ENCODE measurements at regions not wholly inside any gene's neighbourhood (a gene's known extent, or its start where the extent isn't known, plus 50 kb on each side); places are given as distances from the start of the nearest gene placed in this dataset.

DNA sequence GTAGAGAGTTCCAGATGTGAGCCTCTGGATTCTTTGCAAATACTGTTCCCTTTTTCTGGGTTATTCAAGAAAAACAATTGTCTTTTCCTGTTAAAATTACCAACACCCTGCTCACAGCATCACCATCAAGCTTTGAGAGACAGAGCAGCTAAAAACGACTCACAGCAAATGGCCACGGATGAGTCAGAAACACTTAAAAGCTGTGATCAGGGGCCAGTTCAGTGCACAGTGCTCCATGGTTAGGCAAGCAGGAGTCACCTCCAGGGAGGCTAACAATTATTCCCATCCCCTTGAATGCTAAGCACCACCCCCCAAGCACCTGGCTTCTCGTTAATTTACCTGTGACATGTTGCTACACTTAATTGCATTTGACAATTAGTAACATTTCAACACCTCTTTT is 128.4 kb upstream of the CAMK1G start:
- TF ChIP-seq, protein P1, sequence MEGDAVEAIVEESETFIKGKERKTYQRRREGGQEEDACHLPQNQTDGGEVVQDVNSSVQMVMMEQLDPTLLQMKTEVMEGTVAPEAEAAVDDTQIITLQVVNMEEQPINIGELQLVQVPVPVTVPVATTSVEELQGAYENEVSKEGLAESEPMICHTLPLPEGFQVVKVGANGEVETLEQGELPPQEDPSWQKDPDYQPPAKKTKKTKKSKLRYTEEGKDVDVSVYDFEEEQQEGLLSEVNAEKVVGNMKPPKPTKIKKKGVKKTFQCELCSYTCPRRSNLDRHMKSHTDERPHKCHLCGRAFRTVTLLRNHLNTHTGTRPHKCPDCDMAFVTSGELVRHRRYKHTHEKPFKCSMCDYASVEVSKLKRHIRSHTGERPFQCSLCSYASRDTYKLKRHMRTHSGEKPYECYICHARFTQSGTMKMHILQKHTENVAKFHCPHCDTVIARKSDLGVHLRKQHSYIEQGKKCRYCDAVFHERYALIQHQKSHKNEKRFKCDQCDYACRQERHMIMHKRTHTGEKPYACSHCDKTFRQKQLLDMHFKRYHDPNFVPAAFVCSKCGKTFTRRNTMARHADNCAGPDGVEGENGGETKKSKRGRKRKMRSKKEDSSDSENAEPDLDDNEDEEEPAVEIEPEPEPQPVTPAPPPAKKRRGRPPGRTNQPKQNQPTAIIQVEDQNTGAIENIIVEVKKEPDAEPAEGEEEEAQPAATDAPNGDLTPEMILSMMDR (IDR thresholded peaks at IDR 0.05) = no peak
- no peak for TF ChIP-seq POLR2A (IDR thresholded peaks at IDR 0.05)
- no peak for TF ChIP-seq POLR2AphosphoS5 (IDR thresholded peaks at IDR 0.05)
- no peak for TF ChIP-seq EP300 (IDR thresholded peaks at IDR 0.05; ENCODE audit: low read depth)
- Histone ChIP-seq H3K27me3 (no peaks in the 10 kb centered on the region), H3K36me3 (no peaks in the 10 kb centered on the region), H3K4me3 (no peak overlapping the region), H3K27ac (no peak overlapping the region), H3K4me1 (no peaks in the 10 kb centered on the region), H3K9me3 (no peaks in the 10 kb centered on the region)
- in situ Hi-C loops (cut with MboI; ENCODE audit: low pct_ligation_motif_present in 1 of 4, low pct_unique_long_range_greater_than_20kb in 1 of 4, low sequenced_read_pairs in 3 of 4) = no loop called here
- intact Hi-C loops (cut with DNase I; ENCODE audit: low total_unique reads) = no loop called here
- no peak for DNase-seq
- 50 to 55% methylated on average over 3 of the region's 3 CpGs for WGBS, 2 donors (ENCODE audit: low coverage in 1 of 2)

DNA sequence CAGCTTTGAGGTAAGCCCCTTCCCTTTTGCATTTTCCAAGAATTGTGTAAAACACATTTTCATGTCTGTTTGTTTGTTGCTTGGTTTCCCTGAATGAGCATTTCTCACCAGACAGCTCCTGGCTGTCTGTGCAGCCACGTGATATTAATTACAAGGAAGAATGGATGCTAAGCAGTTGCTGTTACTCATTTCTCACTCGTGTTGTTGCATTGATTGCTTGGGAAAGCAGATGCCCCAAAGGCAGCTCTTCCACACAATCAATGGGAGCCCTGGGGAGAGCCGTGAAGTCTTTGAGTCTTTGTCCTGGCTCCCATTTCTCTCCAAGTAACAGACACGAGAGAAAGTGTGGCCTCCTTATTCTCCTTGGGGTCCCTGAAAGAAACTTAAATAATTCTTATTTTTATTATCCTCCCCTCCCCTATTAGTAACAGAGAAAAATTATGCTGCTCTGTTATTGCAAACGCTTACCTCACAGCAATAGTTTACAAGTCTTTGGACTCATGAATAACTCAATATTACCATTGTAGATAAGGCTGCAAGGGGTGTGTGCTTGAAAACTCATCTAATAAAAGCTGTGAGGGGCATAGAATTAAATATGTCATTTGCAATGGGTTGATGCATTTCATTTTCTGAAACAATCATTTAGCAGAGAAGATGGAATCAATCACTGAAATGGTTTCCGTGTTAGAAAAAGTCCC is 127.7 kb upstream of the CAMK1G start:
- Histone ChIP-seq H3K27me3 (no peaks in the 10 kb centered on the region), H3K27ac (no peak overlapping the region), H3K4me3 (no peak overlapping the region), H3K9me3 (no peaks in the 10 kb centered on the region), H3K36me3 (no peaks in the 10 kb centered on the region), H3K4me1 (no peaks in the 10 kb centered on the region)
- TF ChIP-seq POLR2AphosphoS5 (IDR thresholded peaks at IDR 0.05) = no peak
- TF ChIP-seq, protein P1 (IDR thresholded peaks at IDR 0.05) = no peak
- no peak for TF ChIP-seq POLR2A (IDR thresholded peaks at IDR 0.05)
- no peak for TF ChIP-seq EP300 (IDR thresholded peaks at IDR 0.05; ENCODE audit: low read depth)
- WGBS, 2 donors (ENCODE audit: low coverage in 1 of 2) = 64 to 69% methylated on average over 5 to 6 of the region's 6 CpGs
- in situ Hi-C loops (cut with MboI; ENCODE audit: low pct_ligation_motif_present in 1 of 4, low pct_unique_long_range_greater_than_20kb in 1 of 4, low sequenced_read_pairs in 3 of 4) (no loop called here), intact Hi-C loops (cut with DNase I; ENCODE audit: low total_unique reads) (no loop called here)
- DNase-seq = no peak

DNA sequence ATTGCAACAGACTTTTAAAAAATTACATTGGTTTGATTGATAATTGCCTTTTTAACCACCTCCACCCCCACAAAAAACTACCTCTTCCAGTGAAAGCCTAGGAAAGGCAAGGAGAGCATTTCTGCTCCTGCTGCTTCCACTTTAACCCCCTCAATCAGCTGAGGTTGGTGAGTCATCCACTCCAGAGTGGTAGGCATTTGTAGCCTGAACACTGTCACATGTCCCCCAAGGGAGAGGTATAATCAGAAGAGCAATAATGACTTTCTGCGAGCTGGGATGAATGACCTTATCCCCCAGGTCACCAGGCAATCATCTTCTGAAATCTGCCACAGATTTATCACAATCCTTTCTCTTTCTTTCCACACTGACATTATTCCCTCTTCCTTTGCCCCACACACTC is 126.6 kb upstream of the CAMK1G start:
- no peaks in the 10 kb centered on the region for H3K4me1 ChIP-seq
- H3K4me3 ChIP-seq = no peak overlapping the region
- intact Hi-C loops (cut with DNase I; ENCODE audit: low total_unique reads) = no loop called here
- peaks cover 0 to 6% of the 10 kb centered on the region in 2 donors for H3K9me3 ChIP-seq
- 0 to 59% methylated on average over 1 of the region's 1 CpG for WGBS, 2 donors (ENCODE audit: low coverage in 1 of 2)
- TF ChIP-seq POLR2AphosphoS5 (IDR thresholded peaks at IDR 0.05) (no peak), EP300 (IDR thresholded peaks at IDR 0.05; ENCODE audit: low read depth) (no peak), POLR2A (IDR thresholded peaks at IDR 0.05) (no peak)
- TF ChIP-seq, protein P1 (IDR thresholded peaks at IDR 0.05) = no peak
- H3K27me3 ChIP-seq = no peaks in the 10 kb centered on the region
- DNase-seq = no peak
- no peaks in the 10 kb centered on the region for H3K36me3 ChIP-seq
- in situ Hi-C loops (cut with MboI; ENCODE audit: low pct_ligation_motif_present in 1 of 4, low pct_unique_long_range_greater_than_20kb in 1 of 4, low sequenced_read_pairs in 3 of 4) = no loop called here
- H3K27ac ChIP-seq = no peak overlapping the region

DNA sequence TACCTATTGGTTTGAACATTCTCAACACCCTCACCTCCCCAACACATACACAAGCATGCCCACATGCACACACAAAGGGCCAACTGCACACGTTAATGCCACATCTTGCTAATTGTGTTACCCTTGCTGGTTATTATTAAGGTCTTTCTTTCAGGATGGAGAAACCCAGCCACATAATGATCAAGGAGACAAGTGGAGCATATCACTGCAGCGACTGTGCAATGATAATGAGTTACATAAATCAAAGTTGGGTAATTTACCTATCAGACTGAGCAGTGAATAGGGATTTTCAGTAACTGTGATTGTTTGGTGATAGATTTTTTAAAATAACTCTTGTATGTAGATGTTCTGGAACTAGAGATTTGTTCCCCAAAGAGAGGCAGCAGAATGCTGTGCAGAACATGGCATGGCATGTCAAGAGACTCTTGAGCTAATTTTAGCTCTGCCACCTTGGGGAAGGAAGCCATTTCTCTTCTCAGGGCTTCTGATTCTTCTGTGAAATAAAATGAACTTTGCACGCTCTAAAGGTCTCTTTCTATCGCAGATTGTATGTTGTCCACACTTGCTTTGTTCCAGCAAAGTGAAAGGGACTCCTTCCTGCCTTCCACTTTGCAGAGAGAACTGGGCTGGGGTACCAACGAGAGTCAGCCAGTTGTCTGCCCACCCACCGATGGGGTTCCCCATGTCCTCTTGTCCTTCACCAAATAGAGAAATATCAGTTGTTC is 126.0 kb upstream of the CAMK1G start:
- no peak overlapping the region for H3K4me3 ChIP-seq
- TF ChIP-seq EP300 (IDR thresholded peaks at IDR 0.05; ENCODE audit: low read depth) (no peak), POLR2AphosphoS5 (IDR thresholded peaks at IDR 0.05) (no peak), POLR2A (IDR thresholded peaks at IDR 0.05) (no peak)
- TF ChIP-seq, protein P1 (IDR thresholded peaks at IDR 0.05) = no peak
- in situ Hi-C loops (cut with MboI; ENCODE audit: low pct_ligation_motif_present in 1 of 4, low pct_unique_long_range_greater_than_20kb in 1 of 4, low sequenced_read_pairs in 3 of 4) = no loop called here
- H3K4me1 ChIP-seq = no peaks in the 10 kb centered on the region
- intact Hi-C loops (cut with DNase I; ENCODE audit: low total_unique reads) = no loop called here
- WGBS, 2 donors (ENCODE audit: low coverage in 1 of 2) = 62 to 71% methylated on average over 4 to 6 of the region's 6 CpGs
- no peak overlapping the region for H3K27ac ChIP-seq
- peaks cover 0 to 6% of the 10 kb centered on the region in 2 donors for H3K9me3 ChIP-seq
- H3K36me3 ChIP-seq = no peaks in the 10 kb centered on the region
- DNase-seq = no peak
- H3K27me3 ChIP-seq = no peaks in the 10 kb centered on the region
